ENCODE measurements at regions not wholly inside any gene's neighbourhood (a gene's known extent, or its start where the extent isn't known, plus 50 kb on each side); places are given as distances from the start of the nearest gene placed in this dataset.
"Not testable (repeated sequence)": the region's sequence is repeated elsewhere in the genome, so short reads cannot be mapped to it uniquely, and the experiment has no call there.

- no CpG with 5 or more reads among the region's 3 CpGs for WGBS (ENCODE audit: extremely low coverage, insufficient coverage, insufficient read length)
- no peak overlapping the region for H3K14ac ChIP-seq (ENCODE audit: low read length)
- H2BK120ac ChIP-seq (ENCODE audit: insufficient read depth, low read length, poor library complexity) = no peak overlapping the region
- H3K4ac ChIP-seq (ENCODE audit: low read depth, low read length) = no peak overlapping the region
- peak overlapping the region; percentile 38 for H4K8ac ChIP-seq (ENCODE audit: low read depth, low read length)
- H3K27ac ChIP-seq (ENCODE audit: low read depth, low read length) = no peak overlapping the region
- no peaks in the 10 kb centered on the region for H3K27me3 ChIP-seq (ENCODE audit: insufficient read depth, low read length)
- H4K91ac ChIP-seq (ENCODE audit: low read depth, low read length) = no peak overlapping the region
- no peak overlapping the region for H4K12ac ChIP-seq (ENCODE audit: low read depth, low read length)
- H3K4me2 ChIP-seq (ENCODE audit: low read length) = no peak overlapping the region
- no peak overlapping the region for H2BK12ac ChIP-seq (ENCODE audit: low read length)
- H3K18ac ChIP-seq (ENCODE audit: low read length) = no peak overlapping the region
- no peak overlapping the region for H2AK5ac ChIP-seq (ENCODE audit: low read length)
- H3K79me1 ChIP-seq (ENCODE audit: low read length) = no peaks in the 10 kb centered on the region
- peak in 1 of 2 donors; percentile 19 for DNase-seq
- peaks cover 4 to 5% of the 10 kb centered on the region in 2 experiments for H3K4me1 ChIP-seq (ENCODE audit: control insufficient read depth in 1 of 2, insufficient read depth in 2 of 2, low read length in 2 of 2)
- no peaks in the 10 kb centered on the region for H3K79me2 ChIP-seq (ENCODE audit: control insufficient read depth, insufficient read depth, low read length, poor library complexity)
- H3K4me3 ChIP-seq (ENCODE audit: low read depth, low read length) = no peak overlapping the region
- no peaks in the 10 kb centered on the region for H3K36me3 ChIP-seq (ENCODE audit: control insufficient read depth in 1 of 2, insufficient read depth in 2 of 2, low read length in 2 of 2)
- no peak overlapping the region for H2BK5ac ChIP-seq (ENCODE audit: low read depth, low read length, poor library complexity)
- no peak overlapping the region for H2AFZ ChIP-seq (ENCODE audit: insufficient read depth, low read length, poor library complexity)
- H3K9me3 ChIP-seq (ENCODE audit: insufficient read depth, low read depth, low read length) = no peaks in the 10 kb centered on the region
- no peak overlapping the region for H3K23ac ChIP-seq (ENCODE audit: low read length)
- H3K9ac ChIP-seq (ENCODE audit: low read length) = no peak overlapping the region
These were observed 67.4 kb upstream of the GBA3 start for GRCh38 chr4:22625311-22625710.

DNA sequence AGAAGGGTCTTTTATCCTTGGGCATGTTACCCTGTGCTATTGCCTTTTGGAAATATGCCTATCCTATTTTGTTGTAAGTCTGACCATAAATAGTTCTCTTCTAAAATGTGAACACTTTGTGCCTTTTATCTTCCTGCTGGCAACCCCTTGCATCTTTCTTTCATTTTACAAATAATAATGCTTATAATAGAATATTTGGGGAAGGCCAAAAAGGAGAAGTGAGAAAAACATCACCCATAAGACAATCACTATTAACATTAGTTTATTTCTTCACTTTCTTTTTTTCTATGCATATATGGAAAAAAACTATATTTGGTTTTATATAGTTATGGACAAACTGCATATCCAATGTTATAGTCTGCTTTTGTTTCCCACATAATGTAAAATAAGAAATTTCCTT lies 64.9 kb upstream of the GBA3 start:
- H3K4ac ChIP-seq (ENCODE audit: low read depth, low read length) = not testable (repeated sequence)

GRCh38 chr4:22630161-22630975 lies 62.4 kb upstream of the GBA3 start:
- not testable (repeated sequence) for H3K79me2 ChIP-seq (ENCODE audit: control insufficient read depth, insufficient read depth, low read length, poor library complexity); H4K91ac ChIP-seq (ENCODE audit: low read depth, low read length); H3K4ac ChIP-seq (ENCODE audit: low read depth, low read length); H2AFZ ChIP-seq (ENCODE audit: insufficient read depth, low read length, poor library complexity); H3K18ac ChIP-seq (ENCODE audit: low read length); H3K4me1 ChIP-seq (ENCODE audit: control insufficient read depth in 1 of 2, insufficient read depth in 2 of 2, low read length in 2 of 2); H4K12ac ChIP-seq (ENCODE audit: low read depth, low read length); H3K79me1 ChIP-seq (ENCODE audit: low read length); H2BK5ac ChIP-seq (ENCODE audit: low read depth, low read length, poor library complexity); H2BK12ac ChIP-seq (ENCODE audit: low read length); DNase-seq; H3K23ac ChIP-seq (ENCODE audit: low read length); H3K9ac ChIP-seq (ENCODE audit: low read length); H3K4me3 ChIP-seq (ENCODE audit: low read depth, low read length); H3K4me2 ChIP-seq (ENCODE audit: low read length); H3K9me3 ChIP-seq (ENCODE audit: insufficient read depth, low read depth, low read length); H2BK120ac ChIP-seq (ENCODE audit: insufficient read depth, low read length, poor library complexity); H3K36me3 ChIP-seq (ENCODE audit: control insufficient read depth in 1 of 2, insufficient read depth in 2 of 2, low read length in 2 of 2); H3K27ac ChIP-seq (ENCODE audit: low read depth, low read length); H4K8ac ChIP-seq (ENCODE audit: low read depth, low read length); H3K14ac ChIP-seq (ENCODE audit: low read length); H3K27me3 ChIP-seq (ENCODE audit: insufficient read depth, low read length); H2AK5ac ChIP-seq (ENCODE audit: low read length)
- WGBS (ENCODE audit: extremely low coverage, insufficient coverage, insufficient read length) = no CpG with 5 or more reads among the region's 11 CpGs

More for the DNA sequence above, 64.9 kb upstream of the GBA3 start:
- H3K23ac ChIP-seq (ENCODE audit: low read length); H3K79me1 ChIP-seq (ENCODE audit: low read length); H3K36me3 ChIP-seq (ENCODE audit: control insufficient read depth in 1 of 2, insufficient read depth in 2 of 2, low read length in 2 of 2); H2BK120ac ChIP-seq (ENCODE audit: insufficient read depth, low read length, poor library complexity); H3K4me2 ChIP-seq (ENCODE audit: low read length); DNase-seq; H3K79me2 ChIP-seq (ENCODE audit: control insufficient read depth, insufficient read depth, low read length, poor library complexity); H3K9ac ChIP-seq (ENCODE audit: low read length); H4K12ac ChIP-seq (ENCODE audit: low read depth, low read length); H4K8ac ChIP-seq (ENCODE audit: low read depth, low read length); H2BK5ac ChIP-seq (ENCODE audit: low read depth, low read length, poor library complexity); H2AK5ac ChIP-seq (ENCODE audit: low read length); H3K9me3 ChIP-seq (ENCODE audit: insufficient read depth, low read depth, low read length); H3K14ac ChIP-seq (ENCODE audit: low read length); H3K4me1 ChIP-seq (ENCODE audit: control insufficient read depth in 1 of 2, insufficient read depth in 2 of 2, low read length in 2 of 2); H3K18ac ChIP-seq (ENCODE audit: low read length); H3K27ac ChIP-seq (ENCODE audit: low read depth, low read length); H2AFZ ChIP-seq (ENCODE audit: insufficient read depth, low read length, poor library complexity); H2BK12ac ChIP-seq (ENCODE audit: low read length); H3K4me3 ChIP-seq (ENCODE audit: low read depth, low read length); H3K27me3 ChIP-seq (ENCODE audit: insufficient read depth, low read length); H4K91ac ChIP-seq (ENCODE audit: low read depth, low read length): not testable (repeated sequence)

- H3K79me1 ChIP-seq (ENCODE audit: low read length); H3K4me3 ChIP-seq (ENCODE audit: low read depth, low read length); H3K23ac ChIP-seq (ENCODE audit: low read length); H4K91ac ChIP-seq (ENCODE audit: low read depth, low read length); H4K12ac ChIP-seq (ENCODE audit: low read depth, low read length); H3K14ac ChIP-seq (ENCODE audit: low read length); H3K4me1 ChIP-seq (ENCODE audit: control insufficient read depth in 1 of 2, insufficient read depth in 2 of 2, low read length in 2 of 2); H3K18ac ChIP-seq (ENCODE audit: low read length); H2BK12ac ChIP-seq (ENCODE audit: low read length); DNase-seq; H2AK5ac ChIP-seq (ENCODE audit: low read length); H3K9me3 ChIP-seq (ENCODE audit: insufficient read depth, low read depth, low read length); H2BK120ac ChIP-seq (ENCODE audit: insufficient read depth, low read length, poor library complexity); H3K27ac ChIP-seq (ENCODE audit: low read depth, low read length); H3K79me2 ChIP-seq (ENCODE audit: control insufficient read depth, insufficient read depth, low read length, poor library complexity); H3K27me3 ChIP-seq (ENCODE audit: insufficient read depth, low read length); H2AFZ ChIP-seq (ENCODE audit: insufficient read depth, low read length, poor library complexity); H4K8ac ChIP-seq (ENCODE audit: low read depth, low read length); H3K4me2 ChIP-seq (ENCODE audit: low read length); H2BK5ac ChIP-seq (ENCODE audit: low read depth, low read length, poor library complexity); H3K4ac ChIP-seq (ENCODE audit: low read depth, low read length); H3K9ac ChIP-seq (ENCODE audit: low read length); H3K36me3 ChIP-seq (ENCODE audit: control insufficient read depth in 1 of 2, insufficient read depth in 2 of 2, low read length in 2 of 2): not testable (repeated sequence)
- no CpG with 5 or more reads among the region's 5 CpGs for WGBS (ENCODE audit: extremely low coverage, insufficient coverage, insufficient read length)
These were observed 61.6 kb upstream of the GBA3 start for GRCh38 chr4:22631167-22631566.

Measured in trophoblast cell (in vitro differentiated cells and primary cell).